GM10266 (cell line): ENCODE measurements at regions not wholly inside any gene's neighbourhood (a gene's known extent, or its start where the extent isn't known, plus 50 kb on each side); places are given as distances from the start of the nearest gene placed in this dataset.

Experiments used
- DNase-seq: peaks from one replicate; pipeline ENCODE4 v3.0.0; 2012; ENCODE audit errors: extremely low spot score
- CTCF ChIP-seq: IDR thresholded peaks from 2 replicates; pipeline ENCODE4 v1.5.1; 2012; ENCODE audit warnings: mild to moderate bottlenecking, low read depth; ENCODE audit not compliant: control insufficient read depth, insufficient read depth; ENCODE audit errors: missing control alignments

- no peak for TF ChIP-seq CTCF
- no peak for DNase-seq
Measured at GRCh38 chr5:25025831-25026230, 381.1 kb upstream of the CDH10 start.

- TF ChIP-seq CTCF: no peak
- DNase-seq: no peak
Measured at GRCh38 chr5:25020454-25020853, 375.7 kb upstream of the CDH10 start.

- TF ChIP-seq CTCF: no peak
- DNase-seq: no peak
Measured at GRCh38 chr5:25009063-25009462, 364.3 kb upstream of the CDH10 start.

- DNase-seq: no peak
- no peak for TF ChIP-seq CTCF
Measured at GRCh38 chr5:25006734-25007133, 362.0 kb upstream of the CDH10 start.

GRCh38 chr5:25006237-25006636 lies 361.5 kb upstream of the CDH10 start:
- no peak for DNase-seq
- TF ChIP-seq CTCF: no peak

GRCh38 chr5:25005431-25005830 lies 360.7 kb upstream of the CDH10 start:
- DNase-seq: no peak
- TF ChIP-seq CTCF: no peak

GRCh38 chr5:25002371-25002770 lies 357.6 kb upstream of the CDH10 start:
- DNase-seq: no peak
- TF ChIP-seq CTCF: no peak
